Brain microvascular endothelial cell (primary cell): ENCODE measurements at regions not wholly inside any gene's neighbourhood (a gene's known extent, or its start where the extent isn't known, plus 50 kb on each side); places are given as distances from the start of the nearest gene placed in this dataset.

Experiments
- DNase-seq: peaks from one replicate; pipeline ENCODE4 v3.0.0-alpha.2; 2020
- H3K27ac ChIP-seq: fragments of 250-450 bp; sonication (Bioruptor Pico); 2 replicates; pipeline ENCODE4 v1.5.1; 2020; ENCODE audit warnings: mild to moderate bottlenecking, moderate library complexity
- H3K27me3 ChIP-seq: fragments of 250-450 bp; sonication (Bioruptor Pico); replicated peaks from 2 replicates; pipeline ENCODE4 v1.5.1; 2020; ENCODE audit warnings: mild to moderate bottlenecking
- H3K36me3 ChIP-seq: fragments of 250-450 bp; sonication (Bioruptor Pico); replicated peaks from 2 replicates; pipeline ENCODE4 v1.5.1; 2020; ENCODE audit warnings: mild to moderate bottlenecking
- H3K4me3 ChIP-seq: 2 replicates; pipeline ENCODE4 v1.5.1; 2011; ENCODE audit warnings: low read depth, mild to moderate bottlenecking, control low read depth, low read length, moderate library complexity
- in situ Hi-C: cut with HindIII; loops from 2 replicates; pipeline ENCODE4 v1.10.0; 2017; ENCODE audit warnings: low sequenced_read_pairs, low pct_ligation_motif_present
- TF ChIP-seq, protein P1 (sequence below): IDR thresholded peaks from 2 replicates; pipeline ENCODE4 v1.5.1; 2011; ENCODE audit warnings: low read depth, mild to moderate bottlenecking, moderate library complexity, low read length, control low read depth, inconsistent platforms; ENCODE audit errors: missing control alignments

DNA sequence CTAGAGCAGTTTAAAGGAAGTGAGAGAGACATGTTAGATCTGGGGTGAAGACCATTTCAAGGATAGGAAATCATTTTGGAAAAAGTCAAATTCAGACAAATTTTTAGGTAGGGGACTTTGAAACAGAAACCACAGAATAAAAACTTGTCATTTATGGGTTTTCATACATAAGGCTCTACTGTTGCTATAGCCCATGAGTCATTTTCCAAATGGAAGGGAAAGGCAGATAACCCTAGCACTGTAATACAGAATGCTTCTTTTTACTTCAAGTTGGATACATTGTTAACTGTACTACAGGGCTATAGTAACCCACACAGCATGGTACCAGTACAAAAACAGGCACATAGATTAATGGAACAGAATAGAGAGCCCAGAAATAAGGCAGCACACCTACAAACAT lies 455.4 kb downstream of the EBF1 start:
- Histone ChIP-seq H3K36me3 (no peaks in the 10 kb centered on the region), H3K27me3 (no peaks in the 10 kb centered on the region), H3K27ac (no peak overlapping the region), H3K4me3 (no peak overlapping the region)
- TF ChIP-seq, protein P1, sequence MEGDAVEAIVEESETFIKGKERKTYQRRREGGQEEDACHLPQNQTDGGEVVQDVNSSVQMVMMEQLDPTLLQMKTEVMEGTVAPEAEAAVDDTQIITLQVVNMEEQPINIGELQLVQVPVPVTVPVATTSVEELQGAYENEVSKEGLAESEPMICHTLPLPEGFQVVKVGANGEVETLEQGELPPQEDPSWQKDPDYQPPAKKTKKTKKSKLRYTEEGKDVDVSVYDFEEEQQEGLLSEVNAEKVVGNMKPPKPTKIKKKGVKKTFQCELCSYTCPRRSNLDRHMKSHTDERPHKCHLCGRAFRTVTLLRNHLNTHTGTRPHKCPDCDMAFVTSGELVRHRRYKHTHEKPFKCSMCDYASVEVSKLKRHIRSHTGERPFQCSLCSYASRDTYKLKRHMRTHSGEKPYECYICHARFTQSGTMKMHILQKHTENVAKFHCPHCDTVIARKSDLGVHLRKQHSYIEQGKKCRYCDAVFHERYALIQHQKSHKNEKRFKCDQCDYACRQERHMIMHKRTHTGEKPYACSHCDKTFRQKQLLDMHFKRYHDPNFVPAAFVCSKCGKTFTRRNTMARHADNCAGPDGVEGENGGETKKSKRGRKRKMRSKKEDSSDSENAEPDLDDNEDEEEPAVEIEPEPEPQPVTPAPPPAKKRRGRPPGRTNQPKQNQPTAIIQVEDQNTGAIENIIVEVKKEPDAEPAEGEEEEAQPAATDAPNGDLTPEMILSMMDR, result no peak
- in situ Hi-C loops, result no loop called here
- DNase-seq, result peak; percentile 35

DNA sequence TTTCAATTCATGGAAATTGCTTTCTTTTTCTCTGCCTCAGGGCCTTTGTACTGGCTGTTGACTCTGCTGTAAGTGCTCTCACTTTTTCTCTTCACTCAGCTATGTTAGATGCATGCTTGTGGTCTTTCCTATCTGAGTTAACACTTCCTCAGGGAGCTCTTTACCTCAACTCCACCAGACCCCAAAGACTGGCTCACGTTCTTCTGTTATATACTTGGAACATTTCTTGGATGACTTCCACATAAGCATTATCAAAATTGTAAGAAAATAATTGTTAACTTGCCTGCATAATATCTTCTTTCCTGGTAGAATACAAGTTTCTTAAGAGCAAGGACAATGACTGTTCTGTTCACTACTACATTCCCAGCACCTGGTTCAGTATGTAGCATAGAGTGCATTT lies 455.9 kb downstream of the EBF1 start:
- Histone ChIP-seq H3K4me3 (no peak overlapping the region), H3K36me3 (no peaks in the 10 kb centered on the region), H3K27me3 (no peaks in the 10 kb centered on the region), H3K27ac (no peak overlapping the region)
- no peak for DNase-seq
- TF ChIP-seq, protein P1, result no peak
- in situ Hi-C loops, result no loop called here

DNA sequence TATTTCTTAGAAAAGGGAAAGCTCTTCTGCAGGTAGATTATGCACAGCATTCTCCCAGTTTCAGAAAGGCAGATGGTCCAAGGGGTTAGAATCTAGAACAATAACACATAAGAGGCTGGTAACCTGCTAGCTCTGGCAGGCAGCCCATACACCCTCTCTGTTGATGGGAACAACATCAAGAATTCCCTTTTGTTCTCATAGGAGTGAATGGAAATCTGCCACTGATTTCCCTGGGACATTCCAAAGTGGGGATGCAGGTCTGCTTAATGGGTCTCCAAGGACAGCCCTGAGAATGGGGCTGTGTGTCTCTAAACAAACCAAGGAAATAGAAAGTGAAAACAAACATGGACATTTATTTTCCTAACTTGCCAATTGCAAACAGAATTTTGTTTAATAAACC lies 456.8 kb downstream of the EBF1 start:
- no peak overlapping the region for H3K4me3 ChIP-seq
- in situ Hi-C loops, result no loop called here
- H3K27me3 ChIP-seq, result no peaks in the 10 kb centered on the region
- TF ChIP-seq, protein P1, result no peak
- no peaks in the 10 kb centered on the region for H3K36me3 ChIP-seq
- DNase-seq, result no peak
- no peak overlapping the region for H3K27ac ChIP-seq

DNA sequence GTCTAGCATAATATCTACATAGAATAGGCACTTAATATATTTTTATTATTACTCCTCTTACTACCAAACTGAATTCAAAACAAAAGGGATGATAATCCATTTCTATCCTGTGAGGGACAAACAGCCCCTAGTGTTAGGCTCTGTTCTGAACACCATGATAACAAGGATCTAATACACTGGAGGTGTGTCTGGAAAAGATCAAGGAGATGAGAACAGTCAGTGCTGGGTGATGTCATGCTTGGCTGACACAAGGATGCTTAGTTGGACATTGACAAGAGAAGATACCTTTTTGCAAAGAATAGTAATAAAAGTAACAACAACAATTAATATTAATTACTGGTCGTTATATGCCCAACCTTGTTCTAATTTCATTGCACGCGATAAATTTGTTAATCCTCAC lies 458.7 kb downstream of the EBF1 start:
- Histone ChIP-seq H3K36me3 (no peaks in the 10 kb centered on the region), H3K27ac (no peak overlapping the region), H3K4me3 (no peak overlapping the region), H3K27me3 (no peaks in the 10 kb centered on the region)
- in situ Hi-C loops, result no loop called here
- DNase-seq, result no peak
- TF ChIP-seq, protein P1, result no peak

DNA sequence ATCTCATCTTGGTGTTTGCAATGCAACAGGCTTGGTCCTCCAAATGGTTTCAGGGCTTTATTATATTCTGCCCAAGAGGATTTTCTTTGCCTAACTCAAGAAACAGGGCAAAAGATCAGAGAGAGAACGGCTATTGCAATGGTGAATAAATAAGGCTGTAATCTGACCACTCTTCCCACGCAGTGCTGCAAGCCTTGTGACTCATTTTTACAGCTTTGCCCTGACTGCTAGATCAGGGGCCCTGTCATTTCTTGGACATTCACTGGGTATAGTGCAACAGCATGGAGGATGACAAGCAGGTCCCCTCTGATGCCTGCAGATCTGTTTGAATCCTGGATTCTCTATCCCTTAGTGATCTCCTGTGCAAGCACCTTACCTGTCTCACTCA lies 459.1 kb downstream of the EBF1 start:
- DNase-seq, result peak; percentile 82
- Histone ChIP-seq H3K4me3 (no peak overlapping the region), H3K27ac (peak overlapping the region; percentile 34), H3K36me3 (no peaks in the 10 kb centered on the region), H3K27me3 (no peaks in the 10 kb centered on the region)
- TF ChIP-seq, protein P1, result no peak
- in situ Hi-C loops, result no loop called here

DNA sequence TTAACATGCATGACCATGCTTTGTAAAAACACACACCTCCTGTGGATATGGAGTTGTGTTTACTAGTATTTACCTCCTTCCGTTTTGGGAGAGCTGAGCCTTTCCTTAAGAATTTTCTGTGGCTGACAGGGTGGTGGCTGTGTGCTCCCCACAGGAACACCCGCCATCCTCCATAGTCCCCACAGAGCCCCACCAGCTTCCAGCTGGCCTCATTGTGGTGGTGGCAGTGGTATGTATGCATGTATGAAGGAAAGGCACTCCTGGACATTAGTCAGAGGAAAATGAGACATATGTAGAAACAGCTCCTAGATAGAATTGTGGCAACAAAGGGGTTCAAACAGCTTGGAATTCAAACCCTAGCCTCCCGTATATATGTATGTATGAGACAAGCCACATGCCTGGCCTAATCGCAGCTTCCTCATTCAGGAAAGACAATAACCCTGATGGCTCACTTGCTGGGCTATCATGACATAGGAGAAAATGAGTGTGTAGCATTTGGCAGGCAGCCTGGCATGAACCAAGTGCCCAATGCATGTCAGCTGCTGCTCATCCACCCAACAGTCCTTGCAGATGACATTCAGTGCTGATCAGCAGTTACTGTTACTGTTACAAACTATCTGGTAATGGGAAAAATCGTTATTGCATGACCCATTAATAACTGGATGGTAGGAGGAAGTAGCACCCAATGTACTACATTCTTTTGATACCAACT lies 459.7 kb downstream of the EBF1 start:
- TF ChIP-seq, protein P1, result no peak
- H3K27me3 ChIP-seq, result no peaks in the 10 kb centered on the region
- H3K27ac ChIP-seq, result peak overlapping the region; percentile 34
- H3K36me3 ChIP-seq, result no peaks in the 10 kb centered on the region
- peak; percentile 36 for DNase-seq
- in situ Hi-C loops, result no loop called here
- no peak overlapping the region for H3K4me3 ChIP-seq
